ENCODE measurements at regions not wholly inside any gene's neighbourhood (a gene's known extent, or its start where the extent isn't known, plus 50 kb on each side); places are given as distances from the start of the nearest gene placed in this dataset.
A peak's percentile ranks its signal among the peaks of the same experiment; 100 is the strongest.

DNA sequence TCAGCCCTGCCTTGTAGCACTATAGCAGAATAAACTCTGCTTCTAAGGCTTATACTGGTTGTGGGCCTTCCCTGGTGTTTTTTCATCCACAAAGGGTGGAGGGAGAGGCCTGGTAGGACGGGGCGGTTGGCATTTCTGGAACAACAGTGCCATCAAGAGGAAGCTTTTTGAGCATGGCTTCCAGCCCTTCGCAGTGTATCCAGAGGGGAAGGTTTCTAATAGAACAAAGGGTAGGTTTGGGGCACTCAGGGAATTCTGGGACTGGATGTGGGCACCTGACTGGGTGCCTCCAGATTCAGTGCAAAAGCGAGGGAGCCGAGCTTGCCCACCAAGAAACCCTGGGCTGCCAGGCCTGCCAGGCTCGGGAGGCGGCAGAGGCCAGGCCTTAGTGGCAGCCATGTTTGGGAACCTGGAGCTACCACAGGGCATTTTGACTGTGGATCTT lies 229.6 kb upstream of the AGTR2 start:
- H3K4me3 ChIP-seq (ENCODE audit: low read length), result no peak overlapping the region
- no peak for TF ChIP-seq ZNF274 (IDR thresholded peaks at IDR 0.05; ENCODE audit: low read depth, low read length)

DNA sequence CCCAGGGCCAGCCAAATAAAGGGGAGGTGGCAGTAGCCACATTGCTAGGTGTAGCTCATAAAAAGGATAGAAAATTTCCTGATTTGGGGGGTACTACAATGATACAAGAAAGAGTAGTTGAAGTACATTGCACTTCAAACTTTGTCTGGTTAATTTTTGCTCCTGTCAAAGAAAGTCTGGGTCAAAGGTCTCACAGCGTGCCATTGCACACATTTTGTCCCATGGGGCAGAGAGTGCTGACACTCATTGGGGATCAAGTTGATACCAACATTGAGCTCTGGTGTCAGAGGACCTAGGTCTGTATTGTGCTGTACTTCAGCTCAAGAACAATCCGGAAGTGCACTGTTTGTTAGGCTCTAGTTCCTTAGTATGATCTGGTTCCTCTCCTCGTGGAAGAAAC lies 229.2 kb upstream of the AGTR2 start:
- no peak overlapping the region for H3K4me3 ChIP-seq (ENCODE audit: low read length)
- TF ChIP-seq ZNF274 (IDR thresholded peaks at IDR 0.05; ENCODE audit: low read depth, low read length), result no peak

DNA sequence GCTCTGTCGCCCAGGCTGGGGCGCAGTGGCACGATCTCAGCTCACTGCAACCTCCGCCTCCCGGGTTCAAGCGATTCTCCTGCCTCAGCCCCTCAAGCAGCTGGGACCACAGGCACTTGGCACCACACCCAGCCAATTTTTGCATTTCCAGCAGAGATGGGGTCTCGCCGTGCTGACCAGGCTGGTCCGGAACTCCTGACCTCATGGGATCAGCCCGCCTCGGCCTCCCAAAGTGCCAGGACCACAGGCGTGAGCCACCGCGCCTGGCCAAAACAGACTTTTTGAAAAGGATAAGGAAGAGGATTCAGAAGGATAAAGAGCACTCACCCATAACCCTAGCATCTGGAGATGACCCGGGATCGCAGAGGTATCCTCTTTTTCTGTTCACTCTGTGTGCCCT lies 224.5 kb upstream of the AGTR2 start:
- no peak for TF ChIP-seq ZNF274 (IDR thresholded peaks at IDR 0.05; ENCODE audit: low read depth, low read length)
- no peak overlapping the region for H3K4me3 ChIP-seq (ENCODE audit: low read length)

DNA sequence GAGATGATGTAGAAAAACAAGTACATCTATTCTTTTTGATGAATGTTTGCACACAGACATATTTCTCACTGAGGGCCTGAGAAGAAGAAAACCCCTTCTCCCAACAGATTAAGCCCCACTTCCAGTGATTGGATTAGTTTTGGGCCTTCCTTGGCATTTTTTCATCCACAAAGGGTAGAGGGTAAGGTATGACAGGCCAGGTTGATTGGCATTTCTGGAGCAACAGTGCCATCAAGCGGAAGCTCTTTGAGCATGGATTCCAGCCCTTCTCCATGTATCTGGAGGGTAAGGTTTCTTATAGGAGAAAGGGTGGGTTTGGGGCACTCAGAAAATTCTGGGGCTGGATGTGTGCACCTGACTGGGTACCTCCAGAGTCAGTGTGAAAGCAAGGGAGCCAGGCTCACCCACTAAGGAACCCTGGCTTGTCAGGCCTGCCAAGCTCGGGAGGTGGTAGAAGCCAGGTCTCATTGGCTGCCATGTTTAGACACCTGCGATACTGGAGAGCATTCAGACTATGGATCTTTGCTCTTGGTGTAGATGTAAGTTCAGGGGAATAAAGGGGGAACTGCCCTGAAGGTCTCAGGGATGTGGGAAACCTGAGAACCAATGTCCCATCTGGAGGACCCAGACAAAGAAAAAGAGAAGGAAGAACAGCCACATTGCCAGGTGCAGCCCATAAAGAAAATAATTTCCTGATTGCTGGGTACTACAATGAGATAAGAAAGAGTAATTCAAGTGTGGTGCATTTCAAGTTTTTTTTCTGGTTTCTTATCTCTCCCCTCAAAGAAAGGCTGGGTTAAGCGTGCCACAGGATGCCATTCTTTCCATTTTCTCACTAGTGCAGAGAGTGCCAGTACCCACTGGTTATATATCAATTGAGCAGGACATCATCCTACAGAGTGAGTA lies 222.3 kb upstream of the AGTR2 start:
- no peak overlapping the region for H3K4me3 ChIP-seq (ENCODE audit: low read length)
- TF ChIP-seq ZNF274 (IDR thresholded peaks at IDR 0.05; ENCODE audit: low read depth, low read length), result no peak

DNA sequence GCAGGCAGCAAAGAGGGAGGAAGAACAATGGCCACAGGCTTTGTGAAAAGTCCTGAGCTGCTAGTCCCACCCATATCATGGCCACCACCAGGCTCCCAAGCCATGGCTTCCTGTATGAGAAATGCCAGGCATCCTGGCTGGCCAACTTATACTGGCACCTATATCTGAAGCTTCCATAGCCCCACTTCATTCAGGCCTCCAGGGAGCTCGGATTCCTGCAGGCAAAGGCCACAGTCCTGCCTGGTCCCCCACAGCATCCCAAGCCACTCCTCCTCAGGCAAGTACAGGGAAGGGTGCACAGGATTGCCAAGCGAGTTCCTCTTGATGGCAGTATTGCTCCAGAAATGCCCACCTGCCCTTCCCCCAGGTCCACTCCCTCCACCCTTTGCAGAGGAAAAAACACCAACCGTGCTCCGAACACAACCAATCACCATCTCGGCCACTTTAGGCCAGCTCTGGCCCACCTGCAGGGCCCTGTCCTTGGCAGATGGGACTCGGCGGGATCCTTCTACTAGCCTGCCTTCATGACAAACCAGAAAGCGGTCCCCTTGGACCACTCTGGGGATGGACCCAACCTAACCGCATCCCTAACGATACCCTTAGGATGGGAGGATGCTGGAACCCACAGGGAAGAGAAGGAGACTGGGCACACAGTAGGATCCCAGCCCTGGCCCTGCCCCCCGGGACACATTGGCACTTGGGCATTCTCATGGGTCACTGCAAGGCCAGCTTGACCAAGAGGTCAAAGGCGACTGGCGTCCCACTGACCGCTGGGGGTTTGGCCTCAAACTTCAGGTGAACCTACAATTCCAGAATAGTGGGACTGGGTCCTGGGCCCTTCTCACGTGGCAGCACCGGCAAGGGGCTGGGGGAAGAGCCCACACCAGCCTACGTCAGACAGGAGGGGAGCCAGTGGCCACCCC lies 220.4 kb upstream of the AGTR2 start:
- no peak overlapping the region for H3K4me3 ChIP-seq (ENCODE audit: low read length)
- TF ChIP-seq ZNF274 (IDR thresholded peaks at IDR 0.05; ENCODE audit: low read depth, low read length), result no peak

DNA sequence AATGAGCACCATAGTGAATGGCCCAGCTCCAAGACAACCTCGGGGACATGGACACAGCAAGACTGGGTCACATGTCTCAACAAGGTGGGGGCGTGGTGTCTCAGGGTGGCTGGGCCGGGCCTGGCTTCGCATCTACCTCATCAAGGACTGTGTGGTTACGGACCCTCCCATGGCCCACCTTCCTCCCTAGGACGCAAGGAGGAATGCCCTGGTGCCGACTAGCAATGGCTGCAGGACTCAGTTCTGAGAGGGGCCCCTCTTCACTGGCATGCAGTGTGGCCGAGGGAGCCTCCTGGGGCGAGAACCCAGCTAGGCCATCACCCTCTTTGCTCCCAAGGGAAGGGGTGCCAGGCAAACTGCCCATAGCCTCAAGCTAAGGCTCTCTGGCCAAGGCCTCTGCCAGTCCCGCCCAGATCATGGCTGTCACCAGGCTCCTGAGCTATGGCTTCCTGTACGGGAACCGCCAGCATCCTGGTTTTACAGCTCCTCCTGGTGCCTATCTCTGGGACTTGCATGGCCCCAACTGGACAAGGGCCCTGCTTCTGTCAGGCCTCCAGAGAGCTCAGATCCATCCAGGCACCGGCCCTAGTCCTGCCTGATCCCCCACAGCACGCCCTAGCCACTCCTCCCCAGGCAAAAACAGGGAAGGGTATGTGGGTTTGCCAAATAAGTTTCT lies 218.0 kb upstream of the AGTR2 start:
- TF ChIP-seq ZNF274 (IDR thresholded peaks at IDR 0.05; ENCODE audit: low read depth, low read length), result no peak
- H3K4me3 ChIP-seq (ENCODE audit: low read length), result no peak overlapping the region

DNA sequence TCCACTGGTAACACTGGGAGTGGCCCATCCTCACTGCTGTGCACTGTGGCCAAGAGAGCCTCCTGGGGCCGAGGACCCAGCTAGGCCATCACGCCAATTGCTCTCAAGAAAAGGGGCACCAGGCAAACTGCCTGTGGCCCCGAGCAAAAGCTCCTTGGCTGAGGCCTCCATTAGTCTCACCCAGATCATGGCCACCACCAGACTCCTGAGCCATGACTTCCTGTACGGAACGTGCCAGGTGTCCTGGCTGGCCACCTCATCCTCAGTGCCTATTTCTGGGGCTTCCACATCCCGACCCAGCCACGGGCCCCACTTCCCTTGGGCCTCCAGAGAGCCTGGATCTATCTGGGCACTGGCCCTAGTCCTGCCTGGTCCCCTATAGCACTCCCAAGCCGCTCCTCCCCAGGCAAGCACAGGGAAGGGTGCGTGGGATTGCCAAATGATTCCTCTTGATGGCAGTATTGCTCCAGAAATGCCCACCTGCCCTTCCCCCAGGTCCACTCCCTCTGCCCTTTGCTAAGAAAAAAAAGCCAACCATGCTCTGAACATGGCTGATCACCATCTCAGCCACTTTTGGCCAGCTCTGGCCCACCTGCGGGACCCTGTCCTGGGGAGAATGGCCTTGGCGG lies 212.6 kb upstream of the AGTR2 start:
- H3K4me3 ChIP-seq (ENCODE audit: low read length), result no peak overlapping the region
- TF ChIP-seq ZNF274 (IDR thresholded peaks at IDR 0.05; ENCODE audit: low read depth, low read length), result no peak

DNA sequence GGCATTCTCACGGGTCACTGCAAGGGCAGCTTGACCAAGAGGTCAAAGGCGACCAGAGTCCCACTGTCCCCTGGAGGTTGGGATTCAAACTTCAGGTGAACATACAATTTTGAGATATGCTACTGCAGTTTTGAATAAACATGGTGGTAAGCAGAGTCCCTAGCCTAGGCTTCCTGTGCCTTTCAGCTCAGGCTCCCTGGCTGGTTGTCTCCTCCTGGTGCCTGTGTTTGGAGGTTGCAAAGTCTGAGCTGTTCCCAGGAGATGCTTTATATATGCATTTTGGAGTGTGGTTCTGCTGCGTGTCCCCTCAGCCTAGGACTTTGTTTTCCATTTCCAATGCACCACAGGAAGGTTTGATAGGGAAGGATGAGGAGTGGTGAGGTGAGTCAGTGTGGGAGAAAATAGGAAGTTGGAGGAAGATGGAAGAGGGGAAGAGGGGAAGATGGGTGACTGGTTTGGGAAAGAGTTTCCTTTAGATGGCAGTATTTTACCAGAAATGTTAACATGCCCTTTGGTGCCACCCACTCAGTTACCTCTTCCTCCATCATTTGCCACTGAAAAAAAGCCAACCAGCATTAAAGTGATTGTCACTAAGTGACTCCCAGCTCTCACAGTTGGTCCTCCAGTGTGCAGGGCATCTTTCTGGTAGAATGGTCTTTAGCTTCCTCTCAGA lies 211.7 kb upstream of the AGTR2 start:
- no peak for TF ChIP-seq ZNF274 (IDR thresholded peaks at IDR 0.05; ENCODE audit: low read depth, low read length)

DNA sequence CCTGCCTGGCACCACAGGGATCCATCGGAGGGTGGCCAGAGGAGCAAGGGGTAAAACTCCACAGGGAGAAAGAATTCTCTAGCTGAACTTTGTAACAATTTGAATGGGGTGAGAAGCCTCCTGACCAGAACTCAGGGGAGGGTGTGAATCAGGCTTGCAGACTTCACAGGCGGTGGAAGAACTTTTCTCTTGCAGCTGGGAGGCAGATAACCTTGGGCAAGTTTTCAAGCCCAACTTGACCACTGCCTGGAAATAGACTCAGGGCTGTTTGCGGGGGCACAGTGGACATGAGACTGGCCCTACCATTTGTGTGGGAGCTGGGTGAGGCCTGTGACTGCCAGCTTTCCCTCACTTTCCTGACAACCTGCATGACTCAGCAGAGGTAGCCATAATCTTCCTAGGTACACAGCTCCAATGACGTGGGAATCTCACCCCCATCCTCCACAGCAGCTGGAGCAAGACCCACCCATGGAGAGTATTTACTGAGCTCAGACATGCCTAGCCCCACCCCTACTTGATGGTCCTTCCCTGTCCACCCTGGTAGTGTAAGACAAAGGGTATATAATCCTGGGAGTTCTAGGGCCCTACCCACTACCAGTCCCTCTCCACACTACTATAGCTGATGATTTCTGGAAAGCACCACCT lies 210.0 kb upstream of the AGTR2 start:
- TF ChIP-seq ZNF274 (IDR thresholded peaks at IDR 0.05; ENCODE audit: low read depth, low read length), result no peak

More for the DNA sequence above, 211.7 kb upstream of the AGTR2 start:
- no peak overlapping the region for H3K4me3 ChIP-seq (ENCODE audit: low read length)

DNA sequence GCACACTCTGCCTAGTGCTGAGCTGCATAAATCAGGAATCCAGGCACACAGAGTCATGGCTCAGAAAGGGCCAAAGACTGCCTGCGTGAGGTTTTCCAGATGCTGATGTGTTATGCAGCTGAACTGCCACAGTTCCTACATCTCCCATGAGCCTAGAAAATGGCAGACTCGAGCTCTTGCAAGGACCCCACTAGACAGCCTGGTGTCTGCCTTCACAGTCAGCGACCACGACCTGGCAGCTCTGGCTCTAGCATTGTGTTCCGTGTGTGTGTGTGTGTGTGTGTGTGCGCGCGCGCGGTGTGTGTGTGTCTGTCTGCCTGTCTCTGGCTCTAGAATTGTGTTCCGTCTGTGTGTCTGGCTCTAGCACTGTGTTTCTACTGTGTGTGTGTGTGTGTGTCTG lies 203.6 kb upstream of the AGTR2 start:
- TF ChIP-seq ZNF274 (IDR thresholded peaks at IDR 0.05; ENCODE audit: low read depth, low read length), result no peak
- no peak overlapping the region for H3K4me3 ChIP-seq (ENCODE audit: low read length)

More for the DNA sequence above, 210.0 kb upstream of the AGTR2 start:
- H3K4me3 ChIP-seq (ENCODE audit: low read length), result no peak overlapping the region

DNA sequence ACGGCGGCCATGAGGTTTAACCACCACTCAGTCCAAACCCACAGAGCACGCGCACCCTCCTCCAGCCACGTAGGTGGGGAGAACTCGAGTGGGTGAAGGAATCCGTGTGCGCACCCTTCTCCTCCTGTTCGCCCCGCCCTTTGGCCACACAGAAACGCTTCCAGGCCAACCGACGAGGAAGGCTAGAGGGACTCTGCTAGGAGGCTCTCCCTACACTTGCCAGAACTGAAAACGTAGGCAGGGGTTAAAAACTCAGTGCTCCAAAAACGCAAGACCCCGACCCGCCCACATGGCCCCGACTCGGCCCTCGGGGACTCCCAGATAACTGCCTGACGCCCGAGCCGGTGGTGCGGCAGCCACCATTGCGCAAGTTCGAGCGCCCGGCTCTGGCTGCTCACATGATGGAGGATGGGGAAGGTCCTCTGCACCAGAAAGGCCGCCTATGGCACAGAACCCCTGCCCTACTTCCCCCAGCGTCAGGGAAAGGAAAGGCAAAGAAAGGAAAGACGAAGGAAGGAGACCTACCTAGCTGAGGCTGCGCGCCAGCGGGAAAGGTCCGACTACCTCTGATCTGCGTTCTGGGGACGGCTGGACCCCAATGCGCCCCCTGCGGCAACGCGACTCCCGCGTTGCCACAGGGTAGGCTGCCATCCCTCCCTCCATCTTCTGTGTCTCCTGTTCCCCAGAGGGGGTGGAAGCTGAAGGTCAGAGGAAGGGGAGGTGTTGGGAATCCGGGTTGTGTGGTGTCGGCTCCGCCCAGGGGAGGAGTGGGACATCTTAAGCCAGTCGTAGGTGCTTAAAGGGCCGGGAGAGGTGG lies 201.9 kb upstream of the AGTR2 start:
- no peak for TF ChIP-seq ZNF274 (IDR thresholded peaks at IDR 0.05; ENCODE audit: low read depth, low read length)
- peak overlapping the region; percentile 35; the same call in 1 of the 2 replicates for H3K4me3 ChIP-seq (ENCODE audit: low read length)

DNA sequence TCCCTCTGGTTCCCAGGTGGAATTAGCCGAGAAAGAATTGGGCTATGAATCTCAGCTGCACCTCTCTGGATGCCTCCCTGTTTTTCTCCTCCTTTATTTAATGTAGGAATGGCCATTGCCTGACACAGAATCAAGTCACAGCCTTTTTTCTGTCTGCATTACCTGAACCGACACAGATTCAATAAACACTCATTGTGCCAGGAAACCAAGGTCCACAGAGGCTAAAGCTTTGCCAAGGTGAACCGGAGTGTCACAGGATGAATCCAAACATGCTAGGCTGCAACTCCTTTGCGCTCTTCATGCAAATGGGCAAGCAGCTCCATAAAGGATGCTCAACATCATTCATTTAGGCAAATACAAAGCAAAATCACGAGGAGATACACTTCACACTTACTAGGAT lies 199.8 kb upstream of the AGTR2 start:
- no peak overlapping the region for H3K4me3 ChIP-seq (ENCODE audit: low read length)
- TF ChIP-seq ZNF274 (IDR thresholded peaks at IDR 0.05; ENCODE audit: low read depth, low read length), result no peak
